HG02678 (cell line): ENCODE measurements at regions not wholly inside any gene's neighbourhood (a gene's known extent, or its start where the extent isn't known, plus 50 kb on each side); places are given as distances from the start of the nearest gene placed in this dataset.

Experiments used
- ATAC-seq: cut with Tn5 transposase; IDR thresholded peaks from one replicate; pipeline ENCODE4 v1.9.1; 2021; ENCODE audit warnings: mild to moderate bottlenecking, moderate library complexity; ENCODE audit not compliant: unreplicated experiment

DNA sequence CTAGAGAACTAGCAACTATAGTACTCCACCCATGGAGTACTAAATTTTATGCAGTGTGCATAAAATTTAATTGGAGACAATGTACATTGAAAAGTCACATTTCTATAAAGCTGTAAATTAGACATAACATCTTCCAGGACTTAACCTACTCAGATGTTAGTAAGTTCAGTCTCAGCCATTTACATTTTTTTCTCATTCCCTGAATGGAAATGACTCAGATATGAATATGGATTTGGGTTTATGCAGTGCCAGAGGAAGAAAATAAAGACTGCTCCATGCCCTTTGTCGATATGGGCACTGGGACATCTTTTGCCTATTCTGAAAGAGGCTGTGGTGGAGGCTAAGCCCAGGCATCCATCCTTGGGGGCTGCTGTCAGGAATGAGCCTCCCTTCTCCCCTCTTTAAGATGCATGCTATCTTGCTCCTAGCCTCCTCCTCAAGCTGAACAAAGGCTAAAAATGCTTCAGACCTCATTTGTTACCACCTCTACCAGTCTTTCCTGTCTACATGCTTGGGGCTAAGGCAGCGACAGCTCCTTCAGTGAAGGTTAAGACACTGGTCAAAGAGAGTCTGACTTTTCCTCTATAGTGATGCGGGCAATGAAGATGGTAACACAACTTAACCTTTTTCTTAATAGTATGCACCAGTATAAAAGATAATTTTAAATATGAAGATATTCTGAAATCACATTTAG lies 486.8 kb upstream of the ANKRD30A start:
- no peak for ATAC-seq

DNA sequence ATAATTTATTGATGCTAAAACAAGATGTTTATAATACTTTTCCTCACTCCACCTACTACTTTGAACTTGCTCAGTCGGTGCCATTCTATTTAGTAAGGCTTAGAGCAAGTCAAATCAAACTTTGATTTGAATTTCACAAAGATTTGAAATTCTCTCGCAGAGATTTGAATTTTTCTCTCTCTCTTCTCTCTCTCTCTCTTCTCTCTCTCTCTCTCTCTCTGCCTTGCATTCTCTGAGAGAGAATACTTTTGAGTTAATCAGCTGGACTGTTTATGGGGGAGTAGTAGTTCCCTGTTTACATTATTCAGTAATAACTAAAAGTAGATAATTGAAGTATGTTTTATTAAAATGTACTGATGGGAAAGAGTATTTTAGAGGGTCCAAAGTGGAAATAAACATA lies 488.5 kb upstream of the ANKRD30A start:
- no peak for ATAC-seq

DNA sequence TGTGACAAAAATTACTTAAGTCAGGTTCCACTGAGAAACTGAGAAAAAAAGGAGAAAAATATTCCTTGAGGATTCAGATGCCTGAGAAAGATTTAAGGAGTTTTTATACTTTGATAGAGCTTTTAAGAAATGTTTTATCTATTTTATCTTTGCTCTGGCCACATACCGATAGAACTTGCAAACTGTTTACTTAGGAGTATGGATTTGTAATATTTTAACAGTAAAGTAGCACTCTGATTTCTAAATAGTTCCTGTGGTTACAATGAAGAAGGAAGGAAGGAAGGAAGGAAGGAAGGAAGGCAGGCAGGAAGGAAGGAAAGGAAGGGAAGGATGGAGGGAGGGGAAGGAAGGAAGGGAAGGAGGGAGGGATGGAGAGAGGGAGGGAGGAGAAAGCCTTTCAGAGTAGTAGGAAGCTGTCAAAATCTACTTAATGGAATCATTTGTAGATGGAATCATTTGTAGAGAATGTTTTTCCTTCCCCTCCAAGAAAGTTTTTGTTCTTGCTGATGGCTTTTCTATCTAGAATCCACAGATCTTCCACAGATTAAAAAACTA lies 489.0 kb upstream of the ANKRD30A start:
- no peak for ATAC-seq

DNA sequence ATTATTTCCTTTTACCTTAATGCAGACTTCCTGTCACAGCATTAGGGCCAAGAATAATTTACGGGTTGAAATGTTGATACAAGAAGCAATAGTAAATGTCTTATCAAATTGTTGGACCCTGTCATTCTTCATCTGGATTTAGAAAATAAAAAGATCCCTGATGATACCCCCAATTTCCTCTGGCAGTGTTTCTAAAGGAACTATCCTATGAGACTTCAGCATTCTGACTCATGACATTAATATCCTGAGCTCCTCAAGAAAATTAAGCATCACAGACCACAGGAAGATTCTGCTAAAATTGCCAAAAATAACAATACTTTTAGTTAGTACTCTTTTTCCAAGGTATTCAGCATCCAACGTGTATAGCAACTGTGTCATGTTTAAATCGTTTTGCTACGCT lies 490.5 kb upstream of the ANKRD30A start:
- no peak for ATAC-seq

DNA sequence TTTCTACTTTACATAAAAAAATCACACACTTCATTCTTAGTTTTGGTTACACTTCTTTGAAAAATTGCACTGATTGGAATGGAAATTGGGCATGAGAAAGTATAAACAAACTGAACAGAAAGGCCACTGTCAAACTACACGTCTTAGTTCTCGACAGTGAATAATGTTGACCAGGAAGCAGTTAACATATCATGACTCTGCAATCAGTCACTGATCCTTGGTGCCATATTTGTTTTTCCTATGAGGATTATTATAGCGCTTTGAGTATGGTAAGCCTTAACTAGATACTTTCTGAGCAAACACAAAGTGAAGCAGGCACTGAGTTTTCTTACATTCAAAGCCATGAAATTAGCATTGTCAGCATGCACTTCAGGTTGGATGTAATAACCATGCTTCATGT lies 495.1 kb upstream of the ANKRD30A start:
- ATAC-seq: no peak

DNA sequence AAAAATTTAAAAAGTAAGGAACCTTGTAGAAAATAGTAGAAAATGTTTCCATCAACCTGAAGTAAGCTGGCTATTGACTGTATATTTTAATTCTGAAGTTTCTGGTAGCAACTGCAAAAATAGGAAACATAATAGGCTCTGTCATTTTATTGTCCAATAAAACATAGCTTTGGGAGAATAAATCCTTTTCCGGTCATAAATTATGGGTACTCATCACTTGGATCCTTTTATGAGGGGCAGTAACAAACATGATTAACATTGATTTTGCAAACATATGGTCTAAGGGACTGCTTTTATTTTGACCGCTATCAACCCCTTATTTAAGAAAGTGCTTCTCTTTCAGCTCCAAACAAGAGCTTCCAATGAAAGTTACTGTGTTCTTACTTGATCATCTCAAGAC lies 495.9 kb upstream of the ANKRD30A start:
- ATAC-seq: no peak

DNA sequence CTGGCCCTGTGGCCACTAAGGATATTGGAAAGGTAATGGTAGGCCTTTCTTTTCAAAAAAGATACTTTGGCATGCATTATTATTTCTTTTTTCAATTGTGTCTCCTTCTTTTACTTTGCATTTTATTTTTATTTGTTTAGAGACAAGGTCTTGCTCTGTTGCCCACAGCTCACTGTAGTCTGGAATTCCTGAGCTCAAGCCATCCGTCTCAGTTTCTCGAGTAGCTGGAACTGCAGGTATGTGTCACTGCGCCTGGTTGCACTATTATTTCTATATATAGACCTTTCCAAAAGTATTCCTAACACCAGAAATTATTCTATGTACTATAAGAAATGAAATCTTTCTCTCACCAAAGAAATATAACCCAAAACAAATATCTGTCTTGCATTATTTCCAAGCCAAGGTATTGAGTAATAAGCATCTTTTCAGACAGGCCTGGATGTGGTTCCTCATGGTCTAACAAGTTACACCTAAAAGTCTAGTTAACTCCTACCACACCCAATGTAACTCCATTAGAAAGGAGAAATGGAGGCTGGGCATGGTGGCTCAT lies 500.8 kb upstream of the ANKRD30A start:
- no peak for ATAC-seq

DNA sequence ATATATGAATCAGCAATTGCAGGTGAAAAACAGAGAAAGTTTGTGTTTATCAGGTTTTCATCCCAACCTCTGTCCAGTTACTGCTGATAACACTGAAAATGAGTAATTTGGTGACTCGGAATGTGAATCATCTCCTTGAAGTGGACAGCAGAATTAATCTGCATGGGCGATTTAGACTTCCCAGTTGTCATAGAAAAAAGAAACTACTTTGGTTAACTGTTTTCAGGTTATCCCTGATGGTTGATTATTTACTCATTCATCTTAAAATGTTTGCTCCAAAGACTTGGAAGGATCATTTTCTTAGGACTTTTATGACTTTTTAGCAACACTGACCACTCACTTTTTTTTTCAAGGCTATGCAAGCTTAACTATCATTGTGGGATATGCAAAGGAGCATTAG lies 504.1 kb upstream of the ANKRD30A start:
- no peak for ATAC-seq

DNA sequence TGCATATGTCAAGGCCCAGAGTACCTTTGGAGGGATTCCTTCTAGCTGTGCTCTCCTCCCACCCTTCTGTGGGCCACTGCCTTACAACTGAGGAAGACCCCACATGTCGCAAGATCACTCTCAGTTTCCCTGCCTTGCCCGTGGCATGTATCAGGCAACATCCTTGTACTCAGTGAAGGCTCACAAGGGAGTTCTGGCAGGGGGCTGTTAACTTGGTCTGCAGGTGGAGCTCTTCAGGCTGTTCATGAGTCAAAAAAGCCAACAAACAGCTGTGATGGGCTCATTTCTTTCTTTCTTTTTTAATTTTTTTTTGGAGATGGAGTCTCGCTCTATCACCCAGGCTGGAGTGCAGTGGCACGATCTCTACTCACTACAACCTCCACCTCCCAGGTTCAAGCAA lies 513.0 kb upstream of the ANKRD30A start:
- no peak for ATAC-seq

DNA sequence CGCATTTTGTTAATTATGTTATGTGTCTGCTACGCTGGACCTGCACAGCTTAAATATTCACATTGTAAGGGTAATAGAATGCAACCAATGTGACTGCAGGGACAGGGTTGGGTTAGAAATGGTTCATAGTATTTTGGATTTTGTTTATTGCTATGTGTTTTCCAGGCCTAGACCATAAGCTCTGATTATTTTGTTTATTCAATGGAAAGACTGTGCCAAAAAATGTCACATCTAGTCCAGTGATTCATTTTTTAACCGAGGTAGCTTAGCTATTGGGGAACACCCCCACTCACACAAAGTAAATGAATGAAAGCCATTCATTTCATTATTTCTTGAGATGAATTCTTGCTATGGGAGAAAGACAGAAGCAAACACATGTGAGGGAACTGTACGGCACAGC lies 516.5 kb upstream of the ANKRD30A start:
- ATAC-seq: no peak

DNA sequence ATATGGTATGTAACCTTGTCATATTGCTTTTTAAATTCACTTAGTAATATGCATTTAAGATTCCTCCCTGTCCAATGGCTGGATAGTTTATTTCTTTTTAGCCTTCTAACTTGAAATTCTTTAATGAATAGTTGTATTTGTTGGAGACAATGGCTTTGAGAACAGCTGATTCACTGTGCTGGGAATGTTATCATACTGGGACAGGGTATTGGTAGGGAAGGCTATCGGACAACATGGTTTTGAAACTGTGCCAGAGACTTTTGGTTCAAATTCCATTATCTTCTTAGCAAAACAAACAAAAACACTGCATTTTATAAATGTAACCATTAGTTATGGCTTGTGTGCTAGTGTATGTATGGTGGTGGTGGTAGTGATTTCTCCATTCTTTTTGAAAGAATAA lies 517.1 kb upstream of the ANKRD30A start:
- no peak for ATAC-seq

DNA sequence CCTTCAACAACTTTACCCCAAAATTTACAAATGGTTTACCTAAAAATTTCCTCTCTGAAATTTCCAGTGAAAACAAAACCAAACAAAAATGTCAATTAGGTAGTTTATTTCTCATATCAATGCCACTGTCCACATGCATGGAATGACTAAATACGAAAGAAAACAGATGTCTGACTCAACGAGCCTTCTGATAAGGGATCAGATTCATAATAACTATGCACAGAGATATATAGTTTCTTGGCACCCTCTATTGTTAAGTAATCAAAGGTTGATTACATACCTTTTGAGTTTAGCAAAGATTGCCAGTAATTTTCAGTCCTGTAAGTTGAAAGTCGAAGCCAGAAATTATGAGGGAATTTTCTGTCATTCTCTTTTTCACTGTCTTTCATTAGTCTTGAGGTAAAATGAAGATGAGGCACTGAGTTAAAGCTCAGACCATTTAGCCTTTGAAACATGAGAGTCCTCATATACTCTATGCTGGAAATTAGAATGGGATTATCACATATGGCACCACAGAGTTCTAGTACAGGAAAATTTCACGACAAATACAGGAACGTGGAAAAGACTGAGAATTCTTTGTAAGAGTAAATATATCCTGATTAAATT lies 519.1 kb upstream of the ANKRD30A start:
- no peak for ATAC-seq

DNA sequence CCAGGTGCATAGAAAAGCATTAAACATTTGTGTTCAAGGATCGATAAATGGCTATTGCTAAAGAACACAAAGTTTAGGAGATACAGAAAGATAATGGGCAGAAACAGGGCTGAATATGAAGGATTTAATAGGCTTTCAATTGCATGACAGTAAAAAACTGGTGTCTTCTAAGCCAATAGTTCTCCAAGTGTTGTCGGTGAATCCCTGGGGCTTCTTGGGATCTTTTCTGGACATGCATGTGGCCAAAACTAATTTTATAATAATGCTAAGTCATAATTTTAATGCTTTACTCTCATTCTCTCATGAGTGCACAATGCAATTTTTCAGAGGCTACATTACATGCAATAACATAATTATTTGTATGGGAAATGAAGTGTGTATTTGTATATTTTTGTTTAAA lies 521.1 kb upstream of the ANKRD30A start:
- no peak for ATAC-seq

DNA sequence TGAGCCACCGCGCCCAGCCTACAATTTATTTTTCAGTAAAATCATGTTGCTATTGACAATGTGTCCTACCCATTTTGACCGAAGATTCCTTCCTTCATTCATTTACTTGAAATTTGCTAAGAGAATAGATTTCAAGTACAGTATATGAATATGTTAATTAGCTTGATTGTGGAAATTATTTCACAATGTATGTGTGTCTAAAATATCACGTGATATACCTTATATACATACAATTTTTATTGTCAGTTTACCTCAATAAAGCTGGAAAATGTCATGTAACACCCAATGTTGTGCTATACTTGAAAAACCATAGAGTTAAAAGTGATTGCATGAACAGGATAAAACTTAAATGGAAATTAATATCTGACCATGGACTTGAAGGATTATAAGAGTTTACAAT lies 521.7 kb upstream of the ANKRD30A start:
- ATAC-seq: no peak

DNA sequence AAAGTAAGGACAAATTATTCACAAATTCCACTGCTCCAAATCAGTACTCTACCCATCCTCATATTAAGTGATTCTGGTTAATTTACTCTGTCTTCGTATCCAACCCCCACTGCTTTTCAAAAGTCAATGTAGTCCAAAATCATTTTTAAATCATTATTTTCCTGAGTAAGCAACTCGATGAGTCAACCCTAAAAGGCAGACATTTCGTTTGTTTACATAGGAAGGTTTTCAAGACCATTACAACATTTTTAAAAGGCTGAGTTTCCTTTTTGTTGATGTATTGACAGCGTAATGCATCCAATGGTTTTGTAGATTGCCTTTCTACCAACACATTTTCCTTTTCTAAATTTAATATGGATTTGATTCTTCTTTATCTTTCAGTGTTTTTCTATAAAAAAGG lies 523.0 kb upstream of the ANKRD30A start:
- ATAC-seq: no peak

DNA sequence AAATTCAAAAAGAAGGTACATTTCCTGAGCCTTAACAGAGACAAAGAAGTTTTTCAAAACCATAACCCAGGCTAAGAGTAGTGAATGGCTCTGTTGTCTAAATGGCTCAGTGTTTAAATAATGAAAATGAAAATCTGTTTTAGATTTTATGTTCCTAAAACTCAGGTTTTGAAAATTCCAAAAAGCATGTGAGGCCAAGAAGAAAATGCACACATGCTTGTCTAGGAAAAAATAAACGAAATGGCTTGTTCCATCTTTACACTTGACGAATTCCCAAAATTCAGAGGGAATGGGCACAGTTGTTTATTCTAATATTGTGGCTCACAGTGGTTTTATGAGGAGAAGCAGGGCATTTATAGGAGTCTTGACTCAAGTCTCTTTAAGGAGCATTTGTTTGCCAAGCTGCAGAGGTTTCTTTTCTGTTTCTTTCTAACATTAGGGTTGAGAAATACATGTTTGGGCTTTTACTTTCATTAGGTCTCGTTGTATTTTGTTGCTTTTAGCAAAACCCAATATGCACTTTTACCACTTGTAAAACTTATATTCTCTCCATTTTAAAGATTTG lies 527.6 kb upstream of the ANKRD30A start:
- ATAC-seq: no peak

DNA sequence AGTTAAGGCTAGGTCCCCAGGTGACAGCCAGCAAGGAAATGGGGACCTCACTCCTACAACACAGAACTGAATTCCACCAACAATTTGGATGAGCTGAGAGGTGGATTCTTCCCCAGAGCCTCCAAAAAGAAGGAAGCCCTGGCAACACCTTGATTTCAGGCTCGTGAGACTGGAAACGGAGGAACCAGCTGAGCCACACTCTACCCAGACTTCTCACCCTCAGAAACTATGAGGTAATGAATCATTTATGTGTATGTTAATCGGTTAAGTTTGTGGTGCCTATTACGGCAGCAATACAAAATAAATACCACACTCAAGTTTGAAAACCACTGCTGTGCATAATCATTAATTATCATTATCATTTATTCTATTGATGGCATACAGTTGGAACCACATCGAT lies 532.4 kb upstream of the ANKRD30A start:
- no peak for ATAC-seq

DNA sequence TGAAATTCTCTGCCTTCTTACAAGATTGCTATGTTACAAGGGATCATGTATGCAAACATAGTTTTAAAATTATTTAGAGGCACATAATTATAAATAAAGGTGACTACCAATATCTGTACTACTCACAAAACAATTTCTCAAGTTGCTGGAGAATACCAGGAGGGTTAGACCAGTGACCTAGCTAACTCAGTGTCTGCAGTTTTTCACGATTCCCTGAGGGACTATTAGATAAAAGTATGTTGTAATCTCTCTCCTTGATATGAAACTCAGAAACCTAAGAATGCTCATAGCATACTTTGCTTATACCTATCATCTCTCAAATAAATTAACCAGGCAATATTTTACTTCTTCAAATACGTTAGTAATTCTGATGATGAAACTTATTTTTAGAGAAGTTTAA lies 534.0 kb upstream of the ANKRD30A start:
- no peak for ATAC-seq

DNA sequence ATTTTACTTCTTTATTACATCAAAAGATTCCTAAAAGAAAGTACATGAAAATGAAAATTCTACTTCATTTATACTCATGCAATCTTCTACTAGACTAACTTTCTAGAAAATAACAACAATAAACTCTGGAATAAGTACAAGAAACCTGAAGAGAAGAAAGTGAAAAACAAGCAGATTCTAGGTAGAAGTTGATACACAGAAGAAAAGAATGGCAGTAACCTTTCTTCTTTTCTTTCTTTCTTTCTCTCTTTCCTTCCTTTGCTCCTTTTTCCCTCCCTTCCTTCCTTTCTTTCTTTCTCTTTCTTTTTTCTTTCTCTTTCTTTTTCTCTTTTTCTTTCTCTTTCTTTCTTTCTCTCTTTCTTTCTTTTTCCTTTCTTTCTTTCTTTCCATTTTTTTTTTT lies 541.7 kb upstream of the ANKRD30A start:
- no peak for ATAC-seq

DNA sequence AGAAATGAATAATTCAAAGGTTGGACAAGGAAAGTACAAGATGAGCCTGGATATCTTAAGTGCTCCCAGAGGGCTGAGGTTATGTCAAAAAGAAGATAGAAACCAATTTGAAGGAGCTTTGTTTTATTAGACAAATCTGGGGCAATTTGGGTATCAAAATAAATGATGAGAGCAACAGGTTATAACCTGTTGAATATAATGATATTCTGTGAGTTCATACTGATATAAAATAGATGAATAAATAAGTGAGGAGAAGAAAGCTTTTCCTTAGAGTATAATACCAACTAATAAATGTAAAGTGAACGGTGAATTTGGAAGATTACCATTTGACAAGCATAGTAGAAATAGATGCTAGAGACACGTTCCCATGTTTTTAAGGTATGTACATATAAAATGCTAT lies 544.2 kb upstream of the ANKRD30A start:
- no peak for ATAC-seq

DNA sequence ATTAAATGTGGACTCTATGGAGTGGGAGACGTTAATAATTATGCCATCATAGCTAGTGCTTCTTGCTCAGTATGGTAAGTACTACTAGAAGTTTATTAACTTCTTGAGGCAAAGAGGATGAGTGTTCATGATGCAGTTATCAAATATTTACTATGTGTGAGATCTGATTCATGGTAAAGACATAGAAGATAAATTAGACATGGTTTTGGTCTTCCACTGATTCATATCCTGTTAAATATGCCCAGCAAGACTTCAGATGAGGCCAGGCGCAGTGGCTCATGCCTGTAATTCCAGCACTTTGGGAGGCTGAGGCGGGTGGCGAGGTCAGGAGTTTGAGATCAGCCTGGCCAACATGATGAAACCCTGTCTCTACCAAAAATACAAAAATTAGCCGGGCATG lies 547.1 kb upstream of the ANKRD30A start:
- no peak for ATAC-seq

DNA sequence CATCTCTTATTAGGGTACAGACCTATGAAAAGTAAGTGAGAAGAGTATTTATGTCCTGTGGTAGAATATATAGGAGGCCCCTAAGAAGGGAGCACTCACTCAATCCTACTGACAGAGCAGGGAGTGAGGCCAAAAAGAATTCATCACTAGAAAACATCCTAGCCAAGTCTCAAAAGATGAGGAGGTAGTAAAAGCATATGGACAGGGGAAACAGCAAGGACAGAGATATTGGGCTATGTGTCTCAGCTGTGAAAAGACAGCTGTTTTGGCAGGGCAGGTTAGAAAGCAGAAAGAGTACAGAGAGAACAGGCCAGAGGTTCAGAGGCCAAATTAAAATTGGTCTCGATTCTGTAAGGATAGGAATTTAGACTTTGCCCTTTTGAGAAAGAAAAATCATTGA lies 548.3 kb upstream of the ANKRD30A start:
- ATAC-seq: no peak
